ENCODE measurements at regions not wholly inside any gene's neighbourhood (a gene's known extent, or its start where the extent isn't known, plus 50 kb on each side); places are given as distances from the start of the nearest gene placed in this dataset.

GRCh38 chr5:9930156-9930555, 300.0 kb upstream of the TAS2R1 start:
- Histone ChIP-seq H3K27me3 (no peaks in the 10 kb centered on the region), H3K4me3 (no peak overlapping the region), H3K27ac (no peak overlapping the region), H3K4me1 (ENCODE audit: insufficient read depth) (no peaks in the 10 kb centered on the region), H3K9me3 (no peaks in the 10 kb centered on the region), H3K36me3 (no peaks in the 10 kb centered on the region)
- intact Hi-C loops (cut with DNase I): no loop called here
- TF ChIP-seq EP300 (IDR thresholded peaks at IDR 0.05): no peak
- TF ChIP-seq CTCF (IDR thresholded peaks at IDR 0.05): no peak
- TF ChIP-seq POLR2A (IDR thresholded peaks at IDR 0.05): no peak
- no peak for DNase-seq
- 91 to 95% (median 92%) methylated on average over 10 of the region's 10 CpGs for WGBS, 3 donors

- H3K4me3 ChIP-seq: no peak overlapping the region
- H3K4me1 ChIP-seq (ENCODE audit: insufficient read depth): no peaks in the 10 kb centered on the region
- intact Hi-C loops (cut with DNase I): no loop called here
- no peak for DNase-seq
- H3K36me3 ChIP-seq: no peaks in the 10 kb centered on the region
- TF ChIP-seq EP300 (IDR thresholded peaks at IDR 0.05): no peak
- TF ChIP-seq POLR2A (IDR thresholded peaks at IDR 0.05): no peak
- TF ChIP-seq CTCF (IDR thresholded peaks at IDR 0.05): no peak
- WGBS, 3 donors: 51 to 55% (median 52%) methylated on average over 6 of the region's 6 CpGs
- no peak overlapping the region for H3K27ac ChIP-seq
- H3K9me3 ChIP-seq: no peaks in the 10 kb centered on the region
- H3K27me3 ChIP-seq: no peaks in the 10 kb centered on the region
Observed at GRCh38 chr5:9928326-9928725, 298.2 kb upstream of the TAS2R1 start.

GRCh38 chr5:9927521-9927997, 297.4 kb upstream of the TAS2R1 start:
- Histone ChIP-seq H3K27me3 (no peaks in the 10 kb centered on the region), H3K4me1 (ENCODE audit: insufficient read depth) (no peaks in the 10 kb centered on the region), H3K36me3 (no peaks in the 10 kb centered on the region), H3K27ac (no peak overlapping the region), H3K4me3 (no peak overlapping the region), H3K9me3 (no peaks in the 10 kb centered on the region)
- intact Hi-C loops (cut with DNase I): no loop called here
- WGBS, 3 donors: 7 to 33% (median 12%) methylated on average over 4 of the region's 4 CpGs
- no peak for TF ChIP-seq EP300 (IDR thresholded peaks at IDR 0.05)
- no peak for TF ChIP-seq CTCF (IDR thresholded peaks at IDR 0.05)
- TF ChIP-seq POLR2A (IDR thresholded peaks at IDR 0.05): no peak
- no peak for DNase-seq

- Histone ChIP-seq H3K27me3 (no peaks in the 10 kb centered on the region), H3K9me3 (no peaks in the 10 kb centered on the region), H3K36me3 (no peaks in the 10 kb centered on the region), H3K27ac (no peak overlapping the region), H3K4me3 (no peak overlapping the region), H3K4me1 (ENCODE audit: insufficient read depth) (no peaks in the 10 kb centered on the region)
- DNase-seq: no peak
- whole genome bisulfite sequencing, 3 donors: 65 to 69% (median 65%) methylated on average over 1 of the region's 1 CpG
- intact Hi-C loops (cut with DNase I): no loop called here
- TF ChIP-seq POLR2A (IDR thresholded peaks at IDR 0.05): no peak
- no peak for TF ChIP-seq EP300 (IDR thresholded peaks at IDR 0.05)
- no peak for TF ChIP-seq CTCF (IDR thresholded peaks at IDR 0.05)
Observed at GRCh38 chr5:9927106-9927505, 297.0 kb upstream of the TAS2R1 start.
